ENCODE measurements at regions not wholly inside any gene's neighbourhood (a gene's known extent, or its start where the extent isn't known, plus 50 kb on each side); places are given as distances from the start of the nearest gene placed in this dataset.
"Not testable (repeated sequence)": the region's sequence is repeated elsewhere in the genome, so short reads cannot be mapped to it uniquely, and the experiment has no call there.

DNA sequence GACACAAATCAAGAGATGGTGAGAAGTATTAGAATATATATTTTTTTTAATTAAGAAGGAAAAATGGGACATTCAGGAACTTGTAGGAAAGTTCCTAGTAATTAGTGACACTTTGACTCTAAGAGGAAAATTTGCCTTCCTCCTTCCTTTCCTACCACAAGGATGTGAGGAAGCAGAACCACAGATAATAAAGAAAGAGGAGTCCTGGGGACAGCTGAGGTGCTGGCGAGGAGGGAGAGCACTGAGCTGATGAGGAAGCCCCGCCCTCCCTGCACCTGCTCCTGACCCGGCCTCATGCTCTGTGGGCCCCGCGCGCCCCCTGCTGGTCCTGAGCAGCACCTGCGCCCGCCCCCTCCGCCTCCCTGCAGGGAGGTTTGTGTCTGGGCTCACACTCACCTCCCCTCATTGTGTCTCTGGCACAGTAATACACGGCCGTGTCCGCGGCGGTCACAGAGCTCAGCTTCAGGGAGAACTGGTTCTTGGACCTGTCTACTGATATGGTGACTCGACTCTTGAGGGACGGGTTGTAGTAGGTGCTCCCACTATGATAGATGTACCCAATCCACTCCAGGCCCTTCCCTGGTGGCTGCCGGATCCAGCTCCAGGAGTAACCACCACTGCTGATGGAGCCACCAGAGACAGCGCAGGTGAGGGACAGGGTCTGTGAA, 822.6 kb downstream of the TMEM121 start:
- not testable (repeated sequence) for DNase-seq

- DNase-seq: not testable (repeated sequence)
Measured at GRCh38 chr14:106349678-106350457, 823.5 kb downstream of the TMEM121 start.

GRCh38 chr14:106355007-106355791, 828.8 kb downstream of the TMEM121 start:
- DNase-seq: not testable (repeated sequence)

GRCh38 chr14:106355881-106356642, 829.7 kb downstream of the TMEM121 start:
- not testable (repeated sequence) for DNase-seq

DNA sequence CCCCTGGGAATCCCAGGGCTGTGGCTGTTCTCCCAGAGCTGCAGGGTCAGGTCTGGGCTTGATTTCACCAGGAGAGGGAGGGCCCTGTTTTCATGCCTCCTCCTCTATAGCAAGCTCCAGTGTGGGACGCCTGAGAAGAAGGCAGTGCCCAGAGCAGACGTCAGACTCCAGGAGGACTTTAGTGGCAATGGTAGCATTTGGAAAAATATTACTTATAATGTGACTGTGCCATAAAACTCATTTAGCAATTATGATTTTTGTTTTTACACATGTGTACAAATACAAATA, 830.2 kb downstream of the TMEM121 start:
- DNase-seq: not testable (repeated sequence)

- not testable (repeated sequence) for DNase-seq
Measured at GRCh38 chr14:106359157-106359887, 832.9 kb downstream of the TMEM121 start.

- DNase-seq: not testable (repeated sequence)
Measured at GRCh38 chr14:106365371-106365770, 839.0 kb downstream of the TMEM121 start.

DNA sequence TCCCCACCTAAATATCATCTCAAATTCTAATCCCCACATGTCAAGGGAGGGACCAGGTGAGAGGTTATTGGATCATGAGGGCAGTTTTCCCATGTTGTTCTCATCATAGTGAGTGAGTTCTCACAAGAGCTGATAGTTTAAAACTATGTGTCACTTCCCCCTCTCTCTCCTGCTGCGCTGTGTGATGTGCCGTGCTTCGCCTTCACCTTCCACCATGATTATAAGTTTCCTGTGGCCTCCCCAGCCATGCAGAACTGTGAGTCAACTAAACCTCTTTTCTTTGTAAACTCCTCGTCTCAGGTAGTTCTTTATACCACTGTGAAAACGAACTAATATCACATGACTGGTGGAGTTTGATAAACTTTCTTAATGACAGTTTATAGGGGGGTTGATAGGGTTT, 839.5 kb downstream of the TMEM121 start:
- DNase-seq: not testable (repeated sequence)

- not testable (repeated sequence) for DNase-seq
Measured at GRCh38 chr14:106366971-106367370, 840.6 kb downstream of the TMEM121 start.

DNA sequence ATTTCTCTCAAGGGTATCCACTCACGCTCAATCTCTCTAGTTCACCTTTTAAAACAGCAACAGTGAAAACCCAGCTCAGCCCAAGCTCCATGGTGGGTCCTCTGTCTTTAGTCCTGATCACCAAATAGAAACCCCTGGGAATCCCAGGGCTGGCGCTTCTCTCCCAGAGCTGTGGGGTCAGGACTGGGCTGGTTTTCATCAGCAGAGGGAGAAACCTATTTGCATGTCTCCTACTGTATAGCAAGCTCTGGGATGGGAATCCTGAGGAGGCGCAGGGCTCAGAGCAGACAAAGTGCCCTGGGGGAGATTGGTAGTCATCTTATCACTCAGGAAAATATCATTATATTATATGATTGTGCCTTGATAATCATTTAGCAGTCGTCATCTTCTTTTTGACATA, 843.1 kb downstream of the TMEM121 start:
- not testable (repeated sequence) for DNase-seq

GRCh38 chr14:106372870-106373652, 846.7 kb downstream of the TMEM121 start:
- DNase-seq: no peak

GRCh38 chr14:106373653-106374110, 847.3 kb downstream of the TMEM121 start:
- DNase-seq: not testable (repeated sequence)

DNA sequence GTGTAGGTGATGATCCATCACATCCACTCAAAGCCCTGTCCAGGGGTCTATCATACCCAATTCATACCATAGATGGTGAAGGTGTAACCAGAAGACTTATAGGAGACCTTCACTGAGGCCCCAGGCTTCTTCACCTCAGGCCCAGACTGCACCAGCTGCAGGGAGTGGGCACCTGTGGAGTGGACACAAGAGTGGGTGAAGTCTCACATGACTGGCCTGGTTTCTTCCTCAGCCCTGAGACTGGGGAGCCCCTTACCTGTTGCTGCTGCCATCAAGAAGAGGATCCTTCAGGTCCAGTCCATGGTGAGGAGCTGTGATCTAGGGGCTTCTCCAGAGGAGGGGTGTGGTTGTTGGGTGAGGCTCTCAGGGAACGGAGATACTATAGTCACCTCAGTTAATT, 851.0 kb downstream of the TMEM121 start:
- no peak for DNase-seq

DNA sequence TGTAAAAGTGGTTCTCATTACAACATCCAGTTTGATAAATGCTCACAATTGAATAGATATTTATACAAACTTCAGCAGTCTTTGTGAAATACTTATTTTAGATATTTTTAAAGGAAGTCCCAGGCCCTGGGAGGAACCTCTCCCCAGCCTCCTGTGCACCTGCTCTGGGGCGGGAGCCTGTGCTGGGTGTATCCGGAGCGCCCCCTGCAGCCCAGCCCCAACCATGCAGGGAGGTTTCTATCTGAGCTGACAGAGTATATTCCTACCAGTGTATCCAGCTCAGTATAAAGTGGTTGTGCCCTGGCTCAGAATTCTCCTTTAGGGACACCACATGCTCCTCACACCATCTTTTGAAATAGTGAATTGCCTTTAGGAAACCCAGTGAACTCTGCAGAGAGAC, 851.8 kb downstream of the TMEM121 start:
- DNase-seq: no peak

DNA sequence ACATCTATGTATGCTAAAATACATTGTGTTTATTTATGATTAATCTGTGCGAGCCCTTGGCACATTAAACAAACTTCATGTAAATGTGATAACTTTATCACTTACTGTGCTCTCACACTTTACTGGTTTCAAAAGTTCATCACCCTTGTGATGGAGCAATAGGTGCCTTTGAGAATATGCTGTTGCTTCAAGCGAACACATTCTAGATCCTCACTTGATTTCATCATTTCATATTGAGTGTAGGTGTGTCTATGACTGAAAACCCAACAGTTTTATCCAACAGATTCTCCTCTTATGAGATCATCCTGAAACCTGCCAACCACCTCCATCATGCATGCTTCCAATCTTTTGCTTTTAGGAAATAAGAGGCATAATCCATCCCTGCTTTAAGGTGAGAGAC, 854.4 kb downstream of the TMEM121 start:
- no peak for DNase-seq

DNA sequence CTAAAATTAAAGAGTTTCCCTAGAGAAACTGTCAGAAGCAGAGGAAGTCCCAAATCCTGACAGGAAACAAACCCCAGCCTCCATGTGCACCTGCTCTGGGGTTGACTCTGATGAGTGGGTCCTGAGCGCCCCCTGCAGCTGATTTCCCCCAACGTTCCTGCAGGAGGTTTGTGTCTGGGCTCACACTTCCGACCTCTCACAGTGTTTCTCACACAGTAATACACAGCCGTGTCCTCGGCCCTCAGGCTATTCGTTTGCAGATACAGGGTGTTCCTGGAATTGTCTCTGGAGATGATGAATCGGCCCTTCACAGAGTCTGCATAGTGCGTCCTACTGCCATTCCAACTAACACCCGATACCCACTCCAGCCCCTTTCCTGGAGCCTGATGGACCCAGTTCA, 862.8 kb downstream of the TMEM121 start:
- not testable (repeated sequence) for DNase-seq

- no peak for DNase-seq
Measured at GRCh38 chr14:106390401-106390800, 864.0 kb downstream of the TMEM121 start.

DNA sequence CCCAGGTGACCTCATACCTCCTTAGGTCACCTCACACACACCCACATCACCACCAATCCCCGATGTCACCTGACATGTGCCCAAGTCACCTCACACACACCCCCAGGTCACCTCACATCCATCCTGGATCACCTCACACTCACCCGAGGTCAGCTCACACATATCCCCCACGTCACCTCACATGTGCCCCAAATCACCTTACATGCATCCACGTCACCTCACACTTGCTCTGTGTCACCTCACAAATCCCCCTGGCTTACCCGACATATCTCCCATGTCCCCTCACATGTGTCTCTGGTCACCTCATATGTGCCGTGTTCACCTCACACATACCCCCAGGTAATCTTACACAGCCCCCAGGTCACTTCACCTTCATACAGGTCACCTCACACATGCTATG, 864.6 kb downstream of the TMEM121 start:
- DNase-seq: no peak

DNA sequence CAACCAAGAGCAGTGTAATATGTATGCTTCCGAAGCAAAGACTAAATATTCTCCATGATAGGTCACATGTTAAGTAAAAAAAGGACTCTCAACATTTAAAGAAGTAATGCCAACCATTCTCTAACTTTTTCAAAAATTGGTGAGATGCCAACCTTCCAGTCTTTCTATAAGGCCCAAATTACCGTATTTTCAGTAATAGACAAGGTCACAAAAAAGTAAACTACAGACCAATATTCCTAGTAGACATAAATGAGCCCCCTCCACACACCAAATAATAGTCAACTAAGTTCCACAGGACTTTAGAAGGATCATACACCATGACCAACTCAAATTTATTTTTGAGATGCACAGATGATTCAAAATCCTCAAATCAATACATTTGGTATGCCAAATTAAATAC, 867.4 kb downstream of the TMEM121 start:
- no peak for DNase-seq

DNA sequence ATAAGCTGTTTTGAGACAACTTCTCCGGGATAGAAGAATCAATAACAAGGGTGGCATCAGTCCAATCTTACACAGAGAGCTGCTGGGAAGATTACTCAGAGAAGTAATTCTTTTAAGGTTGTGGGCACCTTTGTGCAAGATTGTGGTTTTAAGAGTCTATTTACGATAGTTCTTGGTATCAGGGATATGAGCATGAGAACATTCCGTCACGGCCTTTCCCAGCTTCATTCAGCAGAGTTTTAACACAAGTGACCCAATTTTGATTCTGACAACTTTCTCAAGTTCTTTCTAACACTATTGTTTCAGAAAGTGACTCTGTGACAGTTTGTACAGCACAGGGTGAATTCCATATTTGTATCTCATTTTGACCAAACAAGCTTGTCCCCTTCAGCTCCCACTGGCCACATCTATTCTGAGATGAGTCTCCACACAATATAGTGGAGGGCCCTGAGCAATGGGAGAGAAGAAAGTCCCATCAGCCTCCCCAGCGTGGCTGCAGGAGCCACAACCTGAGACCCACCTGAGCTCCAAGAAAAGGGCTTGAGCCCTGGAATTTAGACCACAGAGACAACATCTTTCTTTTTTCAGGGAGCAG, 869.2 kb downstream of the TMEM121 start:
- DNase-seq: no peak

- no peak for DNase-seq
Measured at GRCh38 chr14:106396999-106397398, 870.6 kb downstream of the TMEM121 start.
